ENCODE measurements at regions not wholly inside any gene's neighbourhood (a gene's known extent, or its start where the extent isn't known, plus 50 kb on each side); places are given as distances from the start of the nearest gene placed in this dataset.

DNA sequence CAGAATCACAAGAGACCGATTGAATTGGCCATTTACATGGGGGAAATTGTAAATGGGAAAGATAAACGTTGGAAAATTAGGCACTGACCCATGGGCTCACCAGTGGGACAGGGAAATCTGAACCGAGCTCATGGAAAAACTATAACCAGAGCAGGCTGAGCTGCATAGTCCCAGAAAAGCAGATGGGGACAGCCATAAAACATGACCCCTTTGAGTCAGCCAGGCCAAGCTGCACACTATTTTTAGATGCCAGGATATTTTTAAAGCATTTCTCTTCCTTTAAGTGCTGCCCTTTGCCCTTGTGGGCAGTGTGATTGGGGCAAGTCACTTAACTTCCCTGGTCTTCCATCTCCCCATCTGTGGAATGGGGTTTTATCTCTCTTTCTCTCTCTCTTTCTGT lies 184.1 kb downstream of the FOXD2 start:
- DNase-seq (ENCODE audit: extremely low read depth, insufficient read length), result no peak
- Histone ChIP-seq H3K36me3 (ENCODE audit: control insufficient read depth, insufficient read depth, low read length) (no peaks in the 10 kb centered on the region), H3K27me3 (replicated peaks; ENCODE audit: control insufficient read depth, insufficient read depth, low read length) (no peaks in the 10 kb centered on the region; the same call in 1 of the 2 replicates), H3K4me3 (replicated peaks; ENCODE audit: low read depth, low read length) (no peak overlapping the region)
- TF ChIP-seq, protein P1, sequence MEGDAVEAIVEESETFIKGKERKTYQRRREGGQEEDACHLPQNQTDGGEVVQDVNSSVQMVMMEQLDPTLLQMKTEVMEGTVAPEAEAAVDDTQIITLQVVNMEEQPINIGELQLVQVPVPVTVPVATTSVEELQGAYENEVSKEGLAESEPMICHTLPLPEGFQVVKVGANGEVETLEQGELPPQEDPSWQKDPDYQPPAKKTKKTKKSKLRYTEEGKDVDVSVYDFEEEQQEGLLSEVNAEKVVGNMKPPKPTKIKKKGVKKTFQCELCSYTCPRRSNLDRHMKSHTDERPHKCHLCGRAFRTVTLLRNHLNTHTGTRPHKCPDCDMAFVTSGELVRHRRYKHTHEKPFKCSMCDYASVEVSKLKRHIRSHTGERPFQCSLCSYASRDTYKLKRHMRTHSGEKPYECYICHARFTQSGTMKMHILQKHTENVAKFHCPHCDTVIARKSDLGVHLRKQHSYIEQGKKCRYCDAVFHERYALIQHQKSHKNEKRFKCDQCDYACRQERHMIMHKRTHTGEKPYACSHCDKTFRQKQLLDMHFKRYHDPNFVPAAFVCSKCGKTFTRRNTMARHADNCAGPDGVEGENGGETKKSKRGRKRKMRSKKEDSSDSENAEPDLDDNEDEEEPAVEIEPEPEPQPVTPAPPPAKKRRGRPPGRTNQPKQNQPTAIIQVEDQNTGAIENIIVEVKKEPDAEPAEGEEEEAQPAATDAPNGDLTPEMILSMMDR (IDR thresholded peaks at IDR 0.05; ENCODE audit: insufficient read depth, low read length, poor library complexity, severe bottlenecking), result no peak

DNA sequence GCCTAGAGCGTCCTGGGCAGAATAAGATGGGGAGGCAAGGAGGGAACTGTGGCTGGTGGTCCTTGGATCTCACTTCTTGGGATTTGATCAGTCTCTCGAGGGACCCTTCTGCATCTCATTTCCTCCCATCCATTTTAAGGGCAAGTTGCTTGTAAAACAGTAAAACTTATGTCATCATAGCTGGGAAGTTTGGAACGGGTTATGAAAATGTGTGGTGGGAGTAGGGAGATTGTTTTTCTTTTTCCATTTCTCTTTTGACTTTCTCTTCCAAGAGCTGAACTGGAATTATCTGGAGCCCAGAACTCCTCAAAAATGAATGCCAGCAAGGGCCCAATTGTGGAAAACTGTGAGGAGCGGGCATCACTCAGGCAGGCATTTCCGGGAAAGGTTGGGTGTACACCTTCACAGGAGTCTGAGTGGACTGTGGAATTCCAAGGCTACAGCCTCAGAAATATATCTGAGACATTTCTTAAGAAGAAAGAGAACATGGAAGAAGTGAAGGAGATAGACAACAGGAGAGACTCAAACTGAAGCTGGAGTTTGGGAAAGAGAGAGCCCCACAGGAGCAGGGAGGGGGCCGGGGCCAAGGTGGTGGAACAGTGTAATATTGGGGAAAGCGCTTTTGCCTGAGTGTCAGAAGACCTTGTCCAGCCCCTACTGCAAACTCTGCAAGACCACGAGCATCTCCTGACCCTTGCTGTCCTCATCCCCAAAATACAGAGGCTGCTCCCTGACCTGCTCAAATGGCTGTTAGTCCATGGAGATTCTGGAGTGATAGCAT lies 185.1 kb downstream of the FOXD2 start:
- Histone ChIP-seq H3K27me3 (replicated peaks; ENCODE audit: control insufficient read depth, insufficient read depth, low read length) (no peaks in the 10 kb centered on the region; the same call in none of the 2 replicates), H3K36me3 (ENCODE audit: control insufficient read depth, insufficient read depth, low read length) (no peaks in the 10 kb centered on the region), H3K4me3 (replicated peaks; ENCODE audit: low read depth, low read length) (no peak overlapping the region)
- TF ChIP-seq, protein P1 (IDR thresholded peaks at IDR 0.05; ENCODE audit: insufficient read depth, low read length, poor library complexity, severe bottlenecking), result no peak
- DNase-seq (ENCODE audit: extremely low read depth, insufficient read length), result no peak

DNA sequence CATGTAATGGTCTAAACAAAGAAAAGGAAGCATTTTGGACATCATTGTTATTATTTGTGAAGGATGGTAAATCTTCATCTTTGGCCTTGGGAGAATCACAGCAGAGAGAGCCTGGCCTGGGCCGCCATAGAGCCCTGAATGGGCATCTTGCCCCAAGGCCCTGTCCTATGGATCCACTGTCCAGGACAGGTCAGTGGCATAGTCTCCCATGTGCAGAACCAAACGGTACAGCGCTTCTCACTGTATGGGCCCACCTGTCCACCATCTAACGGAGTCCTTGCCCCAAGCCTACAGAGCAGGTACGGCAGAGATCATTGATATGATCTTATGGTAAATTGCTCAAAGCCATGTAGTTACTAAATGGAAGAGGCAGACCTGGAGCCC lies 185.7 kb downstream of the FOXD2 start:
- DNase-seq (ENCODE audit: extremely low read depth, insufficient read length), result no peak
- H3K36me3 ChIP-seq (ENCODE audit: control insufficient read depth, insufficient read depth, low read length), result no peaks in the 10 kb centered on the region
- H3K27me3 ChIP-seq (replicated peaks; ENCODE audit: control insufficient read depth, insufficient read depth, low read length), result no peaks in the 10 kb centered on the region; the same call in none of the 2 replicates
- TF ChIP-seq, protein P1 (IDR thresholded peaks at IDR 0.05; ENCODE audit: insufficient read depth, low read length, poor library complexity, severe bottlenecking), result no peak
- H3K4me3 ChIP-seq (replicated peaks; ENCODE audit: low read depth, low read length), result no peak overlapping the region

DNA sequence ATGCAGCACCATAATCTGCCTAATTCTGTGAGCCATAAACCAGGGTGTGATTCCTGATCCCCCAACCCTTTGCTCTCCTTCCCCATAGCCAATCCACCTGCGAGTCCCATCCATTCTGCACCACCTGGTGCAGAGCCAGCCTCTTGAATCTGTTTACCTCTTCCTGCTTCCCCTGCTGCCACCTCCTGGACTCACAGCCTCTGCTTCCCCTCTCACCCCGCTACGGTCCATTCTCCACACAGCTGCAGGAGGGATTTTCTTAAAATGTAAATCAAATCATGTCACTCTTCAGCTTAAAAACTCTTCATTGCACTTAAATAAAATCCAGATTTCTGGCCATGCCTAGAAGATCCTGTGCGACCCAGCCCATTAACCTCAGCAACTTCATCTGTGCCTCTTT lies 186.7 kb downstream of the FOXD2 start:
- no peak for DNase-seq (ENCODE audit: extremely low read depth, insufficient read length)
- Histone ChIP-seq H3K4me3 (replicated peaks; ENCODE audit: low read depth, low read length) (no peak overlapping the region), H3K36me3 (ENCODE audit: control insufficient read depth, insufficient read depth, low read length) (no peaks in the 10 kb centered on the region), H3K27me3 (replicated peaks; ENCODE audit: control insufficient read depth, insufficient read depth, low read length) (no peaks in the 10 kb centered on the region; the same call in none of the 2 replicates)
- TF ChIP-seq, protein P1 (IDR thresholded peaks at IDR 0.05; ENCODE audit: insufficient read depth, low read length, poor library complexity, severe bottlenecking), result peak; percentile 5

DNA sequence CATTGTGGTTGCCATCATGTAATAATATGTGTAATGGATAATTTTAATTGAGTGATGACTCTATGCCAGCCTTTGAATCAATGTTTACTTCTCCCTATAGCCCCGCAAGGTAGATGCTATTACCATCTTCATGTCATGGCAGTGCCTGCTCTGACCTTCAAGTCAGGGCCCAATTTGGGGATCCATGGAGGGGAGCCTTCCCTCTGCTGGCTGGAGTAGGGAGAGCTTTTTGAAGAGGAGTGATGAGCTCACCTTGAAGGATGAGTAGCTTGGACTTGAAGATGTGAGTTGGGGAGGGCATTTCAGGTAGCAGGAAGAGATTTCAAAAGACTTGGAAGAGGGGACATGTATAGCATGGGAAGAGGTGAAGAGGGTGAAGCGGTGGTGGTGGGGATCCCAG lies 189.2 kb downstream of the FOXD2 start:
- Histone ChIP-seq H3K4me3 (replicated peaks; ENCODE audit: low read depth, low read length) (no peak overlapping the region), H3K27me3 (replicated peaks; ENCODE audit: control insufficient read depth, insufficient read depth, low read length) (no peaks in the 10 kb centered on the region; the same call in none of the 2 replicates), H3K36me3 (ENCODE audit: control insufficient read depth, insufficient read depth, low read length) (no peaks in the 10 kb centered on the region)
- DNase-seq (ENCODE audit: extremely low read depth, insufficient read length), result no peak
- TF ChIP-seq, protein P1 (IDR thresholded peaks at IDR 0.05; ENCODE audit: insufficient read depth, low read length, poor library complexity, severe bottlenecking), result no peak
